Adrenal gland (tissue), 5 donors: ENCODE measurements at regions not wholly inside any gene's neighbourhood (a gene's known extent, or its start where the extent isn't known, plus 50 kb on each side); places are given as distances from the start of the nearest gene placed in this dataset.

Experiments
- CTCF ChIP-seq, 6 experiments: fragments of 450-650 bp in 4 of 6; fragments of 200-600 bp in 2 of 6; sonication (generic) in 1 of 6; IDR thresholded peaks; 1 replicate in 5 of 6; 2 replicates in 1 of 6; pipeline versions ENCODE4 v1.5.1 to v1.8.0; 2016 to 2021; ENCODE audit warnings: antibody characterized with exemption in 6 of 6, mild to moderate bottlenecking in 2 of 6, moderate library complexity in 1 of 6
- POLR2A ChIP-seq, 2 donors: fragments of 450-650 bp; IDR thresholded peaks; one replicate each; pipeline ENCODE4 v1.6.1; 2017; ENCODE audit warnings: antibody characterized with exemption in 2 of 2, mild to moderate bottlenecking in 2 of 2, moderate library complexity in 1 of 2
- donor health status: DM: no; HTN: no; CAD: no.

- TF ChIP-seq CTCF (IDR thresholded peaks at IDR 0.05) = no peak
- TF ChIP-seq POLR2A (IDR thresholded peaks at IDR 0.05) = no peak
Observed at GRCh38 chr16:87156195-87156594, 161.0 kb downstream of the C16orf95 start.
